ENCODE measurements at regions not wholly inside any gene's neighbourhood (a gene's known extent, or its start where the extent isn't known, plus 50 kb on each side); places are given as distances from the start of the nearest gene placed in this dataset.
A peak's percentile ranks its signal among the peaks of the same experiment; 100 is the strongest.

GRCh38 chr13:99659866-99660554 is 158.7 kb downstream of the TM9SF2 start:
- DNase-seq (ENCODE audit: low spot score), result no peak

- no peak for DNase-seq (ENCODE audit: low spot score)
These were observed 158.0 kb downstream of the TM9SF2 start for GRCh38 chr13:99659226-99659625.

- peak; percentile 31 for DNase-seq (ENCODE audit: low spot score)
These were observed 157.2 kb downstream of the TM9SF2 start for GRCh38 chr13:99658261-99658991.

- peak; percentile 18 for DNase-seq (ENCODE audit: low spot score)
These were observed 156.6 kb downstream of the TM9SF2 start for GRCh38 chr13:99657848-99658260.

- DNase-seq (ENCODE audit: low spot score), result peak; percentile 75
These were observed 155.6 kb downstream of the TM9SF2 start for GRCh38 chr13:99656844-99657381.

GRCh38 chr13:99656092-99656745 is 154.9 kb downstream of the TM9SF2 start:
- DNase-seq (ENCODE audit: low spot score), result peak; percentile 89

GRCh38 chr13:99655351-99656091 is 154.2 kb downstream of the TM9SF2 start:
- peak; percentile 33 for DNase-seq (ENCODE audit: low spot score)

- no peak for DNase-seq (ENCODE audit: low spot score)
These were observed 152.8 kb downstream of the TM9SF2 start for GRCh38 chr13:99654076-99654475.

- DNase-seq (ENCODE audit: low spot score), result no peak
These were observed 152.3 kb downstream of the TM9SF2 start for GRCh38 chr13:99653526-99653925.

- DNase-seq (ENCODE audit: low spot score), result no peak
These were observed 151.6 kb downstream of the TM9SF2 start for GRCh38 chr13:99652901-99653300.

- no peak for DNase-seq (ENCODE audit: low spot score)
These were observed 150.9 kb downstream of the TM9SF2 start for GRCh38 chr13:99652141-99652540.

- DNase-seq (ENCODE audit: low spot score), result no peak
These were observed 149.7 kb downstream of the TM9SF2 start for GRCh38 chr13:99651016-99651415.

GRCh38 chr13:99650410-99650809 is 149.1 kb downstream of the TM9SF2 start:
- no peak for DNase-seq (ENCODE audit: low spot score)

- DNase-seq (ENCODE audit: low spot score), result no peak
These were observed 147.7 kb downstream of the TM9SF2 start for GRCh38 chr13:99648927-99649326.

GRCh38 chr13:99648066-99648665 is 146.9 kb downstream of the TM9SF2 start:
- DNase-seq (ENCODE audit: low spot score), result no peak

GRCh38 chr13:99647596-99647985 is 146.3 kb downstream of the TM9SF2 start:
- DNase-seq (ENCODE audit: low spot score), result no peak

- no peak for DNase-seq (ENCODE audit: low spot score)
These were observed 145.8 kb downstream of the TM9SF2 start for GRCh38 chr13:99646866-99647595.

- DNase-seq (ENCODE audit: low spot score), result no peak
These were observed 141.6 kb downstream of the TM9SF2 start for GRCh38 chr13:99642841-99643240.

- no peak for DNase-seq (ENCODE audit: low spot score)
These were observed 140.7 kb downstream of the TM9SF2 start for GRCh38 chr13:99642006-99642405.

- DNase-seq (ENCODE audit: low spot score), result no peak
These were observed 139.0 kb downstream of the TM9SF2 start for GRCh38 chr13:99640260-99640659.

GRCh38 chr13:99639126-99639525 is 137.9 kb downstream of the TM9SF2 start:
- DNase-seq (ENCODE audit: low spot score), result no peak

Measured in activated CD4-positive, alpha-beta T cell treated with anti-CD3 and anti-CD28 coated beads, Interleukin-2, Interleukin-4, amounts not matched to agents 100 ng/mL and 50 ng/mL, durations not matched to agents 16 hours and 8 hours (primary cell).